HCT116 (cell line): ENCODE measurements at regions not wholly inside any gene's neighbourhood (a gene's known extent, or its start where the extent isn't known, plus 50 kb on each side); places are given as distances from the start of the nearest gene placed in this dataset.

ENCODE experiments used
- ATAC-seq: fragments of 200-7000 bp; cut with Tn5 transposase; 2 replicates; pipeline ENCODE4 v1.9.1; 2020; ENCODE audit warnings: mild to moderate bottlenecking, moderate library complexity
- BruUV-seq: library from RNA; stranded (reverse); fragments of 400-500 nt; replicated peaks from 2 replicates; lab custom pipeline; 2021; lab: Mats Ljungman, UMichigan
- CTCF ChIA-PET: fragments of 300-600 bp; sonication (Branson Sonifier 250); formaldehyde crosslinking; loops from one replicate; lab custom pipeline; 2021; ENCODE audit warnings: antibody characterized with exemption; lab: Charles Lee
- POLR2A ChIA-PET: fragments of 300-600, 350-600 bp; sonication (Branson Sonifier 250); formaldehyde crosslinking; loops from one replicate; lab custom pipeline; 2021; ENCODE audit warnings: antibody characterized with exemption; lab: Charles Lee
- RAD21 ChIA-PET, 2 experiments: fragments of 300-600 bp; sonication (Branson Sonifier 250); formaldehyde crosslinking; loops; one replicate each; lab custom pipeline; 2023; ENCODE audit warnings: low total read pairs in 2 of 2; ENCODE audit not compliant: uncharacterized antibody in 2 of 2, unreplicated experiment in 2 of 2, low non-redundant PET in 1 of 2; lab: Charles Lee
- DNase-seq: peaks from one replicate; pipeline ENCODE4 v3.0.0-alpha.2; 2010; ENCODE audit warnings: low read depth, low spot score
- H2AFZ ChIP-seq: fragments of 200-600 bp; shearing (Covaris generic), sonication (generic); 2 replicates; pipeline ENCODE4 v1.6.1; 2017; ENCODE audit warnings: low read depth, mixed run types, mixed read lengths, antibody characterized with exemption, low read length; ENCODE audit not compliant: poor library complexity, severe bottlenecking
- H3K27ac ChIP-seq: 2 replicates; pipeline ENCODE4 v1.5.1; 2012; ENCODE audit warnings: low read depth, low read length
- H3K27me3 ChIP-seq: fragments of 200-600 bp; sonication (generic); 2 replicates; pipeline ENCODE4 v1.6.1; 2016; ENCODE audit warnings: mixed run types, low read length, mixed read lengths; ENCODE audit not compliant: insufficient read depth
- H3K36me3 ChIP-seq, 2 experiments: fragments of 200-500 bp in 1 of 2; fragments of 200-600 bp in 1 of 2; sonication (Bioruptor generic) in 1 of 2; sonication (generic) in 1 of 2; 2 replicates each; pipeline versions ENCODE4 v1.5.1 to v1.6.1; 2014 to 2016; ENCODE audit warnings: low read length in 2 of 2, inconsistent platforms in 1 of 2, mixed read lengths in 1 of 2, mixed run types in 1 of 2; ENCODE audit not compliant: insufficient read depth in 2 of 2, control insufficient read depth in 1 of 2
- H3K4me1 ChIP-seq, 2 experiments: fragments of 200-600 bp in 1 of 2; sonication (generic) in 1 of 2; 2 replicates each; pipeline versions ENCODE4 v1.5.1 to v1.6.1; 2012 to 2017; ENCODE audit warnings: low read length in 2 of 2, inconsistent platforms in 1 of 2, mild to moderate bottlenecking in 1 of 2, mixed read lengths in 1 of 2, mixed run types in 1 of 2, moderate library complexity in 1 of 2; ENCODE audit not compliant: insufficient read depth in 2 of 2, control insufficient read depth in 1 of 2
- H3K4me2 ChIP-seq: fragments of 200-600 bp; sonication (generic); 2 replicates; pipeline ENCODE4 v1.6.1; 2017; ENCODE audit warnings: mixed run types, low read length, mixed read lengths
- H3K4me3 ChIP-seq, 2 experiments: fragments of 200-600 bp in 1 of 2; sonication (generic) in 1 of 2; replicated peaks in 1 of 2; 2 replicates each; pipeline ENCODE4 v1.5.1; 2011 to 2016; ENCODE audit warnings: low read length in 2 of 2, control low read depth in 1 of 2, low read depth in 1 of 2, mild to moderate bottlenecking in 1 of 2, mixed read lengths in 1 of 2, mixed run types in 1 of 2
- H3K79me2 ChIP-seq: fragments of 200-600 bp; sonication (generic); 2 replicates; pipeline ENCODE4 v1.6.1; 2017; ENCODE audit warnings: mild to moderate bottlenecking, mixed run types, low read length, moderate library complexity, mixed read lengths; ENCODE audit not compliant: insufficient read depth
- H3K9ac ChIP-seq: fragments of 200-600 bp; sonication (generic); 2 replicates; pipeline ENCODE4 v1.6.1; 2016; ENCODE audit warnings: low read length, mixed read lengths
- H3K9me2 ChIP-seq: fragments of 200-600 bp; sonication (generic), shearing (Covaris generic); 2 replicates; pipeline ENCODE4 v1.6.1; 2017; ENCODE audit warnings: mixed run types, mild to moderate bottlenecking, moderate library complexity; ENCODE audit not compliant: insufficient read depth
- H3K9me3 ChIP-seq, 2 experiments: fragments of 200-500 bp in 1 of 2; fragments of 200-600 bp in 1 of 2; sonication (Bioruptor generic) in 1 of 2; sonication (generic) in 1 of 2; 2 replicates each; pipeline ENCODE4 v1.6.1; 2014 to 2017; ENCODE audit warnings: low read length in 2 of 2, mixed read lengths in 2 of 2, inconsistent platforms in 1 of 2, low read depth in 1 of 2, mild to moderate bottlenecking in 1 of 2, mixed run types in 1 of 2, moderate library complexity in 1 of 2; ENCODE audit not compliant: control insufficient read depth in 1 of 2, insufficient read depth in 1 of 2
- H4K20me1 ChIP-seq: fragments of 200-600 bp; sonication (generic), shearing (Covaris generic); 2 replicates; pipeline ENCODE4 v1.6.1; 2017; ENCODE audit warnings: mixed run types, mild to moderate bottlenecking, moderate library complexity; ENCODE audit not compliant: insufficient read depth
- ATF3 ChIP-seq: IDR thresholded peaks from 2 replicates; pipeline ENCODE4 v1.6.1; 2012
- CEBPB ChIP-seq: IDR thresholded peaks from 2 replicates; pipeline ENCODE4 v1.6.1; 2012; ENCODE audit warnings: low read depth
- POLR2AphosphoS5 ChIP-seq: IDR thresholded peaks from 2 replicates; pipeline ENCODE4 v1.6.1; 2011; ENCODE audit warnings: mild to moderate bottlenecking, low read depth, low read length, moderate library complexity
- SIN3A ChIP-seq: IDR thresholded peaks from 2 replicates; pipeline ENCODE4 v1.6.1; 2012; ENCODE audit warnings: low read depth
- SP1 ChIP-seq: IDR thresholded peaks from 2 replicates; pipeline ENCODE4 v1.6.1; 2012; ENCODE audit warnings: low read depth
- ZNF274 ChIP-seq: fragments of 200-500 bp; sonication (Bioruptor generic); IDR thresholded peaks from 2 replicates; pipeline ENCODE4 v1.6.1; 2014; ENCODE audit warnings: mild to moderate bottlenecking, low read depth, low read length, inconsistent platforms
- intact Hi-C: fragments of 100-400 bp; cut with micrococcal nuclease; formaldehyde crosslinking; loops from 2 replicates; pipeline ENCODE4 v1.10.0; 2022
- TF ChIP-seq, protein P1 (sequence below): IDR thresholded peaks from 2 replicates; pipeline ENCODE4 v1.6.1; 2012; ENCODE audit warnings: low read depth

DNA sequence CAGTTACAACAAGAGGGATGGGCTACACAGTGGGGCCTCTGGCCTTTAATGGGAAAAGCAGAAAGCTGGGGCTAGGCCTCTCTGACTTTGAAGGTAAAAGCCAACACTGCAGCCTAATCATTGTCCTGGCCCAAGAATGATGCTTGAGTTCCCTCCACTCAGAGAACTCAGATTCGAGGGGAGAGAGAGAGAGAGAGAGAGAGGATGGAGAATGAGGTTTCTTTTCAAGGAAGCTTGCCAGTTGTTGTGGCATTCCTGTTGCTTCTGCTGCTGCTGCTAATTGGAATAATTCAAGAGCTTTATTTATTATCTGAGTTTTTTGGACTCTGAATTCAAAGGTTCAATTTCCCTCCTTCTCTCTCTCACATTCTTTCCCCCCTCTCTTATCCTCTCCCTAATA lies 144.6 kb upstream of the IRX6 start:
- no peak for ATAC-seq

More for the DNA sequence above, 144.6 kb upstream of the IRX6 start:
- Histone ChIP-seq H3K9me2 (no peaks in the 10 kb centered on the region), H3K9me3 (no peaks in the 10 kb centered on the region), H3K9ac (no peak overlapping the region), H4K20me1 (no peaks in the 10 kb centered on the region), H3K4me3 (no peak overlapping the region), H3K36me3 (no peaks in the 10 kb centered on the region), H3K27ac (no peak overlapping the region), H2AFZ (no peak overlapping the region), H3K79me2 (no peaks in the 10 kb centered on the region), H3K4me2 (no peak overlapping the region), H3K27me3 (peaks cover 22% of the 10 kb centered on the region), H3K4me1 (no peaks in the 10 kb centered on the region)
- BruUV-seq = no TSS peak
- RAD21 ChIA-PET = no interaction called here
- POLR2A ChIA-PET = no interaction called here
- TF ChIP-seq, protein P1, sequence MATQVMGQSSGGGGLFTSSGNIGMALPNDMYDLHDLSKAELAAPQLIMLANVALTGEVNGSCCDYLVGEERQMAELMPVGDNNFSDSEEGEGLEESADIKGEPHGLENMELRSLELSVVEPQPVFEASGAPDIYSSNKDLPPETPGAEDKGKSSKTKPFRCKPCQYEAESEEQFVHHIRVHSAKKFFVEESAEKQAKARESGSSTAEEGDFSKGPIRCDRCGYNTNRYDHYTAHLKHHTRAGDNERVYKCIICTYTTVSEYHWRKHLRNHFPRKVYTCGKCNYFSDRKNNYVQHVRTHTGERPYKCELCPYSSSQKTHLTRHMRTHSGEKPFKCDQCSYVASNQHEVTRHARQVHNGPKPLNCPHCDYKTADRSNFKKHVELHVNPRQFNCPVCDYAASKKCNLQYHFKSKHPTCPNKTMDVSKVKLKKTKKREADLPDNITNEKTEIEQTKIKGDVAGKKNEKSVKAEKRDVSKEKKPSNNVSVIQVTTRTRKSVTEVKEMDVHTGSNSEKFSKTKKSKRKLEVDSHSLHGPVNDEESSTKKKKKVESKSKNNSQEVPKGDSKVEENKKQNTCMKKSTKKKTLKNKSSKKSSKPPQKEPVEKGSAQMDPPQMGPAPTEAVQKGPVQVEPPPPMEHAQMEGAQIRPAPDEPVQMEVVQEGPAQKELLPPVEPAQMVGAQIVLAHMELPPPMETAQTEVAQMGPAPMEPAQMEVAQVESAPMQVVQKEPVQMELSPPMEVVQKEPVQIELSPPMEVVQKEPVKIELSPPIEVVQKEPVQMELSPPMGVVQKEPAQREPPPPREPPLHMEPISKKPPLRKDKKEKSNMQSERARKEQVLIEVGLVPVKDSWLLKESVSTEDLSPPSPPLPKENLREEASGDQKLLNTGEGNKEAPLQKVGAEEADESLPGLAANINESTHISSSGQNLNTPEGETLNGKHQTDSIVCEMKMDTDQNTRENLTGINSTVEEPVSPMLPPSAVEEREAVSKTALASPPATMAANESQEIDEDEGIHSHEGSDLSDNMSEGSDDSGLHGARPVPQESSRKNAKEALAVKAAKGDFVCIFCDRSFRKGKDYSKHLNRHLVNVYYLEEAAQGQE = no peak
- no peak for TF ChIP-seq ATF3
- TF ChIP-seq CEBPB = no peak
- TF ChIP-seq SIN3A = no peak
- TF ChIP-seq ZNF274 = no peak
- no peak for TF ChIP-seq POLR2AphosphoS5
- no peak for TF ChIP-seq SP1
- CTCF ChIA-PET = no interaction called here
- DNase-seq = no peak
- intact Hi-C loops = no loop called here
